SK-N-SH (cell line): ENCODE measurements at regions not wholly inside any gene's neighbourhood (a gene's known extent, or its start where the extent isn't known, plus 50 kb on each side); places are given as distances from the start of the nearest gene placed in this dataset.

ENCODE experiments used
- CTCF ChIA-PET: fragments of 300-600, 350-600 bp; formaldehyde crosslinking; extraction: SDS; loops from one replicate; lab custom pipeline; 2021; lab: Yijun Ruan, JAX
- POLR2A ChIA-PET: fragments of 350-600 bp; sonication (Branson Sonifier 250); formaldehyde crosslinking; extraction: SDS; loops from one replicate; lab custom pipeline; 2020; ENCODE audit warnings: antibody characterized with exemption, inconsistent platforms; lab: Yijun Ruan, JAX
- DNase-seq: peaks from one replicate; pipeline ENCODE4 v3.0.0; 2012
- H2AFZ ChIP-seq: fragments of 200-600 bp; sonication (generic); 2 replicates; pipeline ENCODE4 v1.8.1; 2016; ENCODE audit warnings: antibody characterized with exemption, mild to moderate bottlenecking, low read depth
- H3F3A ChIP-seq: fragments of 200-600 bp; sonication (generic); replicated peaks from 2 replicates; pipeline ENCODE3; 2016; ENCODE audit warnings: antibody characterized with exemption, mild to moderate bottlenecking; ENCODE audit not compliant: insufficient read depth
- H3K27ac ChIP-seq, 2 experiments: fragments of 200-500 bp in 1 of 2; fragments of 200-600 bp in 1 of 2; sonication (Bioruptor generic) in 1 of 2; sonication (generic), shearing (Covaris generic) in 1 of 2; 2 replicates each; pipeline versions ENCODE4 v1.5.1 to v1.6.1; 2014 to 2016; ENCODE audit warnings: low read depth in 2 of 2, inconsistent platforms in 1 of 2, low read length in 1 of 2, mild to moderate bottlenecking in 1 of 2, mixed read lengths in 1 of 2
- H3K27me3 ChIP-seq: fragments of 200-600 bp; sonication (generic), shearing (Covaris generic); 2 replicates; pipeline ENCODE4 v1.6.1; 2016; ENCODE audit warnings: mixed run types; ENCODE audit not compliant: insufficient read depth
- H3K36me3 ChIP-seq, 2 experiments: fragments of 200-500 bp in 1 of 2; fragments of 200-600 bp in 1 of 2; sonication (Bioruptor generic) in 1 of 2; sonication (generic) in 1 of 2; replicated peaks in 1 of 2; 2 replicates each; pipeline versions ENCODE3 to v1.5.1; 2014 to 2016; ENCODE audit warnings: low read length in 1 of 2, mild to moderate bottlenecking in 1 of 2; ENCODE audit not compliant: insufficient read depth in 2 of 2, control insufficient read depth in 1 of 2
- H3K4me1 ChIP-seq, 2 experiments: fragments of 200-500 bp in 1 of 2; fragments of 200-600 bp in 1 of 2; sonication (Bioruptor generic) in 1 of 2; sonication (generic), shearing (Covaris generic) in 1 of 2; 2 replicates each; pipeline versions ENCODE4 v1.5.1 to v1.6.1; 2014 to 2016; ENCODE audit warnings: low read depth in 1 of 2, low read length in 1 of 2, mixed run types in 1 of 2; ENCODE audit not compliant: insufficient read depth in 2 of 2, control insufficient read depth in 1 of 2
- H3K4me2 ChIP-seq: fragments of 200-600 bp; sonication (generic), shearing (Covaris generic); 2 replicates; pipeline ENCODE4 v1.6.1; 2017; ENCODE audit warnings: mixed run types
- H3K4me3 ChIP-seq, 2 experiments: fragments of 200-500 bp in 1 of 2; fragments of 200-600 bp in 1 of 2; sonication (Bioruptor generic) in 1 of 2; sonication (generic), shearing (Covaris generic) in 1 of 2; 2 replicates each; pipeline versions ENCODE4 v1.5.1 to v1.8.1; 2014 to 2016; ENCODE audit warnings: low read depth in 2 of 2, inconsistent platforms in 1 of 2, low read length in 1 of 2, mild to moderate bottlenecking in 1 of 2, mixed read lengths in 1 of 2, moderate library complexity in 1 of 2
- H3K79me2 ChIP-seq: fragments of 200-600 bp; sonication (generic); 2 replicates; pipeline ENCODE4 v1.8.1; 2017; ENCODE audit warnings: mild to moderate bottlenecking; ENCODE audit not compliant: insufficient read depth
- H3K9ac ChIP-seq: fragments of 200-600 bp; sonication (generic); 2 replicates; pipeline ENCODE4 v1.6.1; 2017; ENCODE audit warnings: mixed run types
- H3K9me2 ChIP-seq: fragments of 200-600 bp; sonication (generic); 2 replicates; pipeline ENCODE4 v1.6.1; 2017; ENCODE audit warnings: mixed run types
- H3K9me3 ChIP-seq: fragments of 200-600 bp; sonication (generic); 2 replicates; pipeline ENCODE4 v1.6.1; 2017; ENCODE audit warnings: mixed run types, mild to moderate bottlenecking, moderate library complexity
- H4K20me1 ChIP-seq: fragments of 200-600 bp; sonication (generic); 2 replicates; pipeline ENCODE4 v1.6.1; 2017; ENCODE audit warnings: mild to moderate bottlenecking, mixed run types; ENCODE audit not compliant: insufficient read depth
- EZH2phosphoT487 ChIP-seq: fragments of 200-600 bp; sonication (generic); IDR thresholded peaks from 2 replicates; pipeline ENCODE4 v1.6.1; 2017; ENCODE audit warnings: low read depth, mixed run types, mild to moderate bottlenecking, antibody characterized with exemption, moderate library complexity, borderline replicate concordance
- FOXM1 ChIP-seq: IDR thresholded peaks from 2 replicates; pipeline ENCODE4 v1.4.0; 2012; ENCODE audit warnings: low read depth, mild to moderate bottlenecking
- GATA2 ChIP-seq: sonication (generic); formaldehyde crosslinking; IDR thresholded peaks from 2 replicates; pipeline ENCODE4 v1.5.0; 2020; ENCODE audit warnings: mild to moderate bottlenecking, missing genetic modification reagents
- JUND ChIP-seq: IDR thresholded peaks from 2 replicates; pipeline ENCODE4 v1.4.0; 2012
- MEF2A ChIP-seq: IDR thresholded peaks from 2 replicates; pipeline ENCODE4 v1.4.0; 2012; ENCODE audit warnings: low read depth, borderline replicate concordance
- RCOR1 ChIP-seq: fragments of 150-350 bp; IDR thresholded peaks from 2 replicates; pipeline ENCODE4 v1.6.1; 2017; ENCODE audit warnings: antibody characterized with exemption, low read length
- SIN3A ChIP-seq: IDR thresholded peaks from 2 replicates; pipeline ENCODE4 v1.6.1; 2012; ENCODE audit warnings: low read depth, mild to moderate bottlenecking, low read length, moderate library complexity, borderline replicate concordance
- SMC3 ChIP-seq: IDR thresholded peaks from 2 replicates; pipeline ENCODE4 v1.6.1; 2012; ENCODE audit warnings: low read depth, low read length, improper control_type of control experiment
- TAF1 ChIP-seq: IDR thresholded peaks from 2 replicates; pipeline ENCODE4 v1.6.1; 2012; ENCODE audit warnings: low read depth, mild to moderate bottlenecking, low read length, moderate library complexity, borderline replicate concordance
- TCF12 ChIP-seq: IDR thresholded peaks from 2 replicates; pipeline ENCODE4 v1.4.0; 2012
- YY1 ChIP-seq: IDR thresholded peaks from 2 replicates; pipeline ENCODE4 v1.4.0; 2012; ENCODE audit warnings: low read depth, mild to moderate bottlenecking
- WGBS: methylation state at CpG from one replicate; pipeline ENCODE4 v1.1.6; 2017; ENCODE audit warnings: low lambda C conversion rate; 5-methylcytosine and 5-hydroxymethylcytosine counted together
- TF ChIP-seq, protein P1 (sequence below): IDR thresholded peaks from 2 replicates; pipeline ENCODE4 v1.4.0; 2012; ENCODE audit warnings: low read depth
- TF ChIP-seq, protein P2 (sequence below): IDR thresholded peaks from 2 replicates; pipeline ENCODE4 v1.6.1; 2012; ENCODE audit warnings: mild to moderate bottlenecking, low read depth, low read length, moderate library complexity
- TF ChIP-seq, protein P3 (sequence below): fragments of 150-350 bp; IDR thresholded peaks from 2 replicates; pipeline ENCODE4 v1.6.1; 2017; ENCODE audit warnings: antibody characterized with exemption, low read length, low read depth, borderline replicate concordance
- TF ChIP-seq, protein P4 (sequence below): IDR thresholded peaks from 2 replicates; pipeline ENCODE4 v1.4.0; 2012; ENCODE audit warnings: low read depth, borderline replicate concordance

DNA sequence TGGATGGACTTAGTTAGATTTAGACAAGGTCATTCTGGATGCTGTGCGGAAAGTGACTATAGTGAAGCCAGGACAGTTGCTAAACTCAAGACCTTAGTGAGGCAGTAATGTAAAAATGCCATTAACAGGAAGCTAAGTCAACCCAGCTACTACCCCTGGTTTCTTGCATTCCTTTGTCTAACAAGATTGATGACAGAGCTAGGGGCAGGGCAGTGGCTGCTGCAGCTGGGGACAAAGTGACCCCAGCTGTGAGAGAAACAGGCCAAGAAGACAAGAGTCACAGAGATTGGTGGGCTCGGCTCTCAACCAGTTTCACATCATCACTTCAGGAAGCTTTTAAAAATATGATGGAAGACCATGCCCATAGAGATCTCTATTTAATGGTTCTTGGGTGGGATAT is 110.4 kb upstream of the POU2AF2 start:
- no peak overlapping the region for H3K27ac ChIP-seq

DNA sequence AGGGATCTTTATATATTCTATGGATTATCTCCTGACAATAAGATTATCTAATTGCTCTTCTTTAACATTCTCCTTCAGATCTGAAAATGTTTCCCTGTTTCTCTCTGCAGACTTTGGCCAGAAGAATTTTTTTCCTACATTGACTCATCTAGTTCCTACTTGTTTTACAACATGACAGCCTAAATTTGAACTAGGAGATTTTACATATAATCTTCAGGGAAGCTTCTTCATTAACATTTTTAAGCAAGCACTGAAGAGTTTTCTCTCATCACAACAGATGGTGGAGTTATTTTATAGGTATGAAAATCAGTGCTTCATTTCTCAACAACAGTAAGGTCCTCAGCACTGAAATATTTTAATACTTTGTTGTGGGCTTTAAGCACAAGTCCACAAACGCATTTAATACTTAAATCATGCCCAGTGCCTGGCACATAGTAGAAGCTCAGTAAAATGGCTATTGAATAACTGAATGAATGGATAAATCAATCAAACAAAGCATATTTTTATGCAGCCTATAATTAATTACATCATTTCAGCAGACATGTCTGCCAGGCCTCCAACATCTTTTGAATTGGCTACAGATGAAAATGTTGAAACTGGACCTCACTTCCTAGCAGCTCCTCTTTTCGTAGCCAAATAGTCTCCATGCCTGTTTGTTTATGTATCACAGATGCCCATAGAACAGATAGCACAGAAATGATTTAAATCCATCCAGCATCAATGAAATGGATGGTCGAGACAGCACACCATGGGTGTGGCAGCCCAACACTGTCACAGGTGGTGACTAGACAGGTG is 117.3 kb upstream of the POU2AF2 start:
- Histone ChIP-seq H3F3A (no peaks in the 10 kb centered on the region), H4K20me1 (no peaks in the 10 kb centered on the region), H3K4me3 (no peak overlapping the region), H3K4me1 (no peaks in the 10 kb centered on the region), H3K79me2 (no peaks in the 10 kb centered on the region), H3K9me3 (no peaks in the 10 kb centered on the region), H3K4me2 (no peak overlapping the region), H3K9me2 (no peaks in the 10 kb centered on the region), H3K9ac (no peak overlapping the region), H3K27ac (no peak overlapping the region), H3K27me3 (no peaks in the 10 kb centered on the region), H3K36me3 (no peaks in the 10 kb centered on the region), H2AFZ (no peak overlapping the region)
- CTCF ChIA-PET, result no interaction called here
- POLR2A ChIA-PET, result no interaction called here
- WGBS, result 18% methylated on average over 3 of the region's 3 CpGs
- DNase-seq, result no peak
- TF ChIP-seq, protein P1, sequence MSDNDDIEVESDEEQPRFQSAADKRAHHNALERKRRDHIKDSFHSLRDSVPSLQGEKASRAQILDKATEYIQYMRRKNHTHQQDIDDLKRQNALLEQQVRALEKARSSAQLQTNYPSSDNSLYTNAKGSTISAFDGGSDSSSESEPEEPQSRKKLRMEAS, result no peak
- TF ChIP-seq EZH2phosphoT487 (no peak), RCOR1 (no peak), FOXM1 (no peak), JUND (no peak), MEF2A (no peak), TAF1 (no peak), TCF12 (no peak), YY1 (no peak), SMC3 (no peak), GATA2 (CRISPR knock-in tag) (no peak), SIN3A (no peak)
- TF ChIP-seq, protein P2, sequence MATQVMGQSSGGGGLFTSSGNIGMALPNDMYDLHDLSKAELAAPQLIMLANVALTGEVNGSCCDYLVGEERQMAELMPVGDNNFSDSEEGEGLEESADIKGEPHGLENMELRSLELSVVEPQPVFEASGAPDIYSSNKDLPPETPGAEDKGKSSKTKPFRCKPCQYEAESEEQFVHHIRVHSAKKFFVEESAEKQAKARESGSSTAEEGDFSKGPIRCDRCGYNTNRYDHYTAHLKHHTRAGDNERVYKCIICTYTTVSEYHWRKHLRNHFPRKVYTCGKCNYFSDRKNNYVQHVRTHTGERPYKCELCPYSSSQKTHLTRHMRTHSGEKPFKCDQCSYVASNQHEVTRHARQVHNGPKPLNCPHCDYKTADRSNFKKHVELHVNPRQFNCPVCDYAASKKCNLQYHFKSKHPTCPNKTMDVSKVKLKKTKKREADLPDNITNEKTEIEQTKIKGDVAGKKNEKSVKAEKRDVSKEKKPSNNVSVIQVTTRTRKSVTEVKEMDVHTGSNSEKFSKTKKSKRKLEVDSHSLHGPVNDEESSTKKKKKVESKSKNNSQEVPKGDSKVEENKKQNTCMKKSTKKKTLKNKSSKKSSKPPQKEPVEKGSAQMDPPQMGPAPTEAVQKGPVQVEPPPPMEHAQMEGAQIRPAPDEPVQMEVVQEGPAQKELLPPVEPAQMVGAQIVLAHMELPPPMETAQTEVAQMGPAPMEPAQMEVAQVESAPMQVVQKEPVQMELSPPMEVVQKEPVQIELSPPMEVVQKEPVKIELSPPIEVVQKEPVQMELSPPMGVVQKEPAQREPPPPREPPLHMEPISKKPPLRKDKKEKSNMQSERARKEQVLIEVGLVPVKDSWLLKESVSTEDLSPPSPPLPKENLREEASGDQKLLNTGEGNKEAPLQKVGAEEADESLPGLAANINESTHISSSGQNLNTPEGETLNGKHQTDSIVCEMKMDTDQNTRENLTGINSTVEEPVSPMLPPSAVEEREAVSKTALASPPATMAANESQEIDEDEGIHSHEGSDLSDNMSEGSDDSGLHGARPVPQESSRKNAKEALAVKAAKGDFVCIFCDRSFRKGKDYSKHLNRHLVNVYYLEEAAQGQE, result no peak
- TF ChIP-seq, protein P3, sequence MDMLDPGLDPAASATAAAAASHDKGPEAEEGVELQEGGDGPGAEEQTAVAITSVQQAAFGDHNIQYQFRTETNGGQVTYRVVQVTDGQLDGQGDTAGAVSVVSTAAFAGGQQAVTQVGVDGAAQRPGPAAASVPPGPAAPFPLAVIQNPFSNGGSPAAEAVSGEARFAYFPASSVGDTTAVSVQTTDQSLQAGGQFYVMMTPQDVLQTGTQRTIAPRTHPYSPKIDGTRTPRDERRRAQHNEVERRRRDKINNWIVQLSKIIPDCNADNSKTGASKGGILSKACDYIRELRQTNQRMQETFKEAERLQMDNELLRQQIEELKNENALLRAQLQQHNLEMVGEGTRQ, result no peak
- TF ChIP-seq, protein P4, sequence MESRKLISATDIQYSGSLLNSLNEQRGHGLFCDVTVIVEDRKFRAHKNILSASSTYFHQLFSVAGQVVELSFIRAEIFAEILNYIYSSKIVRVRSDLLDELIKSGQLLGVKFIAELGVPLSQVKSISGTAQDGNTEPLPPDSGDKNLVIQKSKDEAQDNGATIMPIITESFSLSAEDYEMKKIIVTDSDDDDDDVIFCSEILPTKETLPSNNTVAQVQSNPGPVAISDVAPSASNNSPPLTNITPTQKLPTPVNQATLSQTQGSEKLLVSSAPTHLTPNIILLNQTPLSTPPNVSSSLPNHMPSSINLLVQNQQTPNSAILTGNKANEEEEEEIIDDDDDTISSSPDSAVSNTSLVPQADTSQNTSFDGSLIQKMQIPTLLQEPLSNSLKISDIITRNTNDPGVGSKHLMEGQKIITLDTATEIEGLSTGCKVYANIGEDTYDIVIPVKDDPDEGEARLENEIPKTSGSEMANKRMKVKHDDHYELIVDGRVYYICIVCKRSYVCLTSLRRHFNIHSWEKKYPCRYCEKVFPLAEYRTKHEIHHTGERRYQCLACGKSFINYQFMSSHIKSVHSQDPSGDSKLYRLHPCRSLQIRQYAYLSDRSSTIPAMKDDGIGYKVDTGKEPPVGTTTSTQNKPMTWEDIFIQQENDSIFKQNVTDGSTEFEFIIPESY, result no peak

More for the DNA sequence above, 110.4 kb upstream of the POU2AF2 start:
- Histone ChIP-seq H3K9me3 (no peaks in the 10 kb centered on the region), H3K4me3 (no peak overlapping the region), H3K4me1 (no peaks in the 10 kb centered on the region; a peak in 1 of 4 replicates), H3K4me2 (no peak overlapping the region), H3K9ac (no peak overlapping the region), H3K9me2 (no peaks in the 10 kb centered on the region), H3F3A (no peaks in the 10 kb centered on the region), H3K27me3 (no peaks in the 10 kb centered on the region), H4K20me1 (no peaks in the 10 kb centered on the region)
- POLR2A ChIA-PET, result no interaction called here
- CTCF ChIA-PET, result interaction anchor here (0.7 to 1.4 kb wide), 2 partner anchors 10 to 95 kb away, joined by 3 read pairs; no protein-coding TSS in a partner anchor
- no peak for DNase-seq
- TF ChIP-seq SIN3A, result no peak
- TF ChIP-seq, protein P1, result no peak
- TF ChIP-seq, all 33 proteins: peak for 0
- no peak overlapping the region for H2AFZ ChIP-seq
- 76% methylated on average over 2 of the region's 2 CpGs for WGBS
- H3K79me2 ChIP-seq, result no peaks in the 10 kb centered on the region
- no peaks in the 10 kb centered on the region for H3K36me3 ChIP-seq
